ENCODE measurements at regions not wholly inside any gene's neighbourhood (a gene's known extent, or its start where the extent isn't known, plus 50 kb on each side); places are given as distances from the start of the nearest gene placed in this dataset.

- Mint-ChIP-seq H3K4me3 (no peak overlapping the region), H3K27me3 (peaks cover 13 to 15% of the 10 kb centered on the region in 2 donors), H3K27ac (no peak overlapping the region), H3K9me3 (no peaks in the 10 kb centered on the region), H3K36me3 (no peaks in the 10 kb centered on the region), H3K4me1 (ENCODE audit: low read depth in 2 of 2) (peaks cover 15 to 17% of the 10 kb centered on the region in 2 donors)
- DNase-seq (ENCODE audit: low spot score) = no peak
- no peak for ATAC-seq
Observed at GRCh38 chr6:43976706-43977403, 150.4 kb downstream of the MRPL14 start.

DNA sequence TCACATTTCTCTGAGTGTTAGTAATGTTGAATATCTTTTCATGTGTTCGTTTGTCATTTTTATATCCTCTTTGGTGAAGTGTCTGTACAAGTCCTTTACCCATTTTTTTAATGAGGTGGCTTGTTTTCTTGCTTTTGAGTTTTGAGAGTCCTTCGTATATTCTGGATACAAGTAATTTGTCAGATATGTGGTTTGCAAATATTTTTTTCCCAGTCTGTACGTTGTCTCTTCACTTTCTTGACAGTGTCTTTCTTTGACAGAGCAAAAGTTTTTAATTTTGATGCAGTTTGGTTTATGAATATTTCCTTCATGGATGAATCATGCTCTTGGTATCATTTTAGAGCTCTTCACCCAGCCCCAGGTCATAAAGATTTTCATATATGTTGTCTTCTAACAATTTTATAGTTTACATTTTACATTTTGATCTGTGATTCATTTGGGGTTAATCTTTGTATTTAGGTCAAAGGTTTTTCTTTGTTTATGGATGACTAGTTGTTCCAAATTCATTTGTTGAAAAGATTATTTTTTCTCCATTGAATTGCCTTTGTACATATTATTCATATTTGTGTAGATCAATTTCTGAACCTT is 152.5 kb downstream of the MRPL14 start:
- Mint-ChIP-seq H3K27me3 (peaks cover 13 to 17% of the 10 kb centered on the region in 2 donors), H3K36me3 (no peaks in the 10 kb centered on the region), H3K27ac (no peak overlapping the region), H3K4me1 (ENCODE audit: low read depth in 2 of 2) (peaks cover 15 to 17% of the 10 kb centered on the region in 2 donors), H3K4me3 (no peak overlapping the region), H3K9me3 (no peaks in the 10 kb centered on the region)
- ATAC-seq = no peak
- DNase-seq (ENCODE audit: low spot score) = no peak

DNA sequence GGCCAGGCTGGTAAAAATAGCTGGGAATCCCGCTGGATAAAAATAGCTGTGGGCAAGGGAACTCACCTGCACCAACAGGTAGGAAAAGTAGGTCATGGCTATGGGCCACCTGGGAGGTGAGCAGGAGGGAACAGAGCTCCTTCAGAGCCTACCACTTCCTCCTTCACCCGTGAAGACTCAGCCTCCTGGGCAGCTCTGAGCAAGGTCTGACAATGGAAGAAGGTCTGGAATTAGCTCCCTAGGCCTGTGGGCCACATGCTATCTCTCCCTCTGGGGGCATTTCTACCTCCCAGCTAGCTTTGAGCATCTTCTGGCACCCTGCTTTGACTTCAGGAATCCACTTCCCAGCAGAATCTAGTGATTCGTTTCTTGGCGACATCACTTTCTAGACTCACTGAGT is 153.9 kb downstream of the MRPL14 start:
- peak; percentile 8 for DNase-seq (ENCODE audit: low spot score)
- no peak for ATAC-seq
- peaks cover 13 to 15% of the 10 kb centered on the region in 2 donors for H3K4me1 Mint-ChIP-seq (ENCODE audit: low read depth in 2 of 2)
- peaks cover 13 to 15% of the 10 kb centered on the region in 2 donors for H3K27me3 Mint-ChIP-seq
- H3K36me3 Mint-ChIP-seq = no peaks in the 10 kb centered on the region
- no peak overlapping the region for H3K4me3 Mint-ChIP-seq
- no peaks in the 10 kb centered on the region for H3K9me3 Mint-ChIP-seq
- H3K27ac Mint-ChIP-seq = no peak overlapping the region

- no peak for ATAC-seq
- peak; percentile 0 for DNase-seq (ENCODE audit: low spot score)
- no peak overlapping the region for H3K27ac Mint-ChIP-seq
- no peak overlapping the region for H3K4me3 Mint-ChIP-seq
- H3K9me3 Mint-ChIP-seq = no peaks in the 10 kb centered on the region
- H3K36me3 Mint-ChIP-seq = no peaks in the 10 kb centered on the region
- H3K4me1 Mint-ChIP-seq (ENCODE audit: low read depth in 2 of 2) = peaks cover 9 to 12% of the 10 kb centered on the region in 2 donors
- H3K27me3 Mint-ChIP-seq = peaks cover 13% of the 10 kb centered on the region in 2 donors
Observed at GRCh38 chr6:43972913-43973300, 154.3 kb downstream of the MRPL14 start.

- H3K4me1 Mint-ChIP-seq (ENCODE audit: low read depth in 2 of 2) = peaks cover 4 to 7% of the 10 kb centered on the region in 2 donors
- peaks cover 13% of the 10 kb centered on the region in 2 donors for H3K27me3 Mint-ChIP-seq
Observed at GRCh38 chr6:43972179-43972912, 154.9 kb downstream of the MRPL14 start.

GRCh38 chr6:43971776-43972126 is 155.5 kb downstream of the MRPL14 start:
- ATAC-seq = no peak
- Mint-ChIP-seq H3K27ac (no peak overlapping the region), H3K36me3 (no peaks in the 10 kb centered on the region), H3K4me1 (ENCODE audit: low read depth in 2 of 2) (peaks cover 0 to 2% of the 10 kb centered on the region in 2 donors), H3K9me3 (no peaks in the 10 kb centered on the region), H3K27me3 (peaks cover 11 to 13% of the 10 kb centered on the region in 2 donors), H3K4me3 (no peak overlapping the region)
- no peak for DNase-seq (ENCODE audit: low spot score)

More at GRCh38 chr6:43972179-43972912, 154.9 kb downstream of the MRPL14 start:
- Mint-ChIP-seq H3K9me3 (no peaks in the 10 kb centered on the region), H3K36me3 (no peaks in the 10 kb centered on the region), H3K27ac (no peak overlapping the region), H3K4me3 (no peak overlapping the region)
- ATAC-seq = peak in 1 of 2 donors; percentile 8
- DNase-seq (ENCODE audit: low spot score) = peak; percentile 45

- Mint-ChIP-seq H3K4me1 (ENCODE audit: low read depth in 2 of 2) (no peaks in the 10 kb centered on the region), H3K27me3 (peaks cover 6 to 15% of the 10 kb centered on the region in 2 donors), H3K27ac (no peak overlapping the region), H3K9me3 (no peaks in the 10 kb centered on the region), H3K4me3 (no peak overlapping the region), H3K36me3 (no peaks in the 10 kb centered on the region)
- ATAC-seq (no peak), DNase-seq (ENCODE audit: low spot score) (no peak)
Observed at GRCh38 chr6:43970913-43971775, 156.1 kb downstream of the MRPL14 start.

DNA sequence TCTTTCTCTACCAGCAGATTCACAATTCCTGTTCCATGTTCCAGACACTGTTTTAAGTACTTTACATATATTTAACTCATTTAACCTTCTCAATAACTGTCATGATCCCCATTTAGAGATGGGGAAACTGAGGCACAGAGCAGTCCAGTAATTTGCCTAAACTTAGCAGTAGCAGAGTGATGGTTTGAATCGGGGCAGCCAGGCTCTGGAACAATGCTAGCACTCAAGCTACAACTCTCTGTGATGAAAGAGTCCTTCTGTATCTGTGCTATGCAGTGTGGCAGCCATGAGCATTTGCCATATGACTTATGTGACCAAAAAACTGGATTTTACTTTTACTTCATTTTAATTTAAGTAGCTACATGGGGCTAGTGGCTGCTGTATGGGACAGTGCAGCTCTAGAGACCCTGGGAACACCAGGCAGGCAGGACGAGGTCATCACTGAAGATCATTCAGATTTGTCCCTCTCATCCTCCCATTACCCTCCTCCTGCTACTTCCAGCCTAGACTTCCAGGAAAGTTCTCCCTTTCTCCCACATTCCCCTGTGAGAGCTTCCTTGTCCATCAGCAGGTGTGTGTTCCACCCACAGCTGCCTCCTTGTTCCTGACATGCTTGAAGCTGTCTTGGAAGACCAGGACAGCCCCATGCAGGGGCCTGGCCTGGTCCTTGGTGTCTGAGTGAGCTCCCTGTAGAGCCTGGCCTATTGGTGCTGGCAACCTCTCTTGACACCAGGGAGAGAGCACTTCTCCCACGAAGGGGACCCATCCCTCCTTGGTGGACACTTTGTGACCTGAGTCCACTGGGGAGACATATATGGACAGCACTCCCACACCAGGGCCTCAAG is 157.0 kb downstream of the MRPL14 start:
- DNase-seq (ENCODE audit: low spot score) = no peak
- Mint-ChIP-seq H3K4me1 (ENCODE audit: low read depth in 2 of 2) (no peaks in the 10 kb centered on the region), H3K36me3 (no peaks in the 10 kb centered on the region), H3K27me3 (peaks cover 0 to 10% of the 10 kb centered on the region in 2 donors), H3K27ac (no peak overlapping the region), H3K4me3 (no peak overlapping the region), H3K9me3 (no peaks in the 10 kb centered on the region)
- peak in 1 of 2 donors; percentile 34 for ATAC-seq

GRCh38 chr6:43969158-43969981 is 157.9 kb downstream of the MRPL14 start:
- Mint-ChIP-seq H3K4me3 (no peak overlapping the region), H3K27me3 (peaks cover 0 to 11% of the 10 kb centered on the region in 2 donors), H3K36me3 (no peaks in the 10 kb centered on the region), H3K27ac (no peak overlapping the region), H3K4me1 (ENCODE audit: low read depth in 2 of 2) (no peaks in the 10 kb centered on the region), H3K9me3 (no peaks in the 10 kb centered on the region)
- DNase-seq (ENCODE audit: low spot score) (no peak), ATAC-seq (no peak)

DNA sequence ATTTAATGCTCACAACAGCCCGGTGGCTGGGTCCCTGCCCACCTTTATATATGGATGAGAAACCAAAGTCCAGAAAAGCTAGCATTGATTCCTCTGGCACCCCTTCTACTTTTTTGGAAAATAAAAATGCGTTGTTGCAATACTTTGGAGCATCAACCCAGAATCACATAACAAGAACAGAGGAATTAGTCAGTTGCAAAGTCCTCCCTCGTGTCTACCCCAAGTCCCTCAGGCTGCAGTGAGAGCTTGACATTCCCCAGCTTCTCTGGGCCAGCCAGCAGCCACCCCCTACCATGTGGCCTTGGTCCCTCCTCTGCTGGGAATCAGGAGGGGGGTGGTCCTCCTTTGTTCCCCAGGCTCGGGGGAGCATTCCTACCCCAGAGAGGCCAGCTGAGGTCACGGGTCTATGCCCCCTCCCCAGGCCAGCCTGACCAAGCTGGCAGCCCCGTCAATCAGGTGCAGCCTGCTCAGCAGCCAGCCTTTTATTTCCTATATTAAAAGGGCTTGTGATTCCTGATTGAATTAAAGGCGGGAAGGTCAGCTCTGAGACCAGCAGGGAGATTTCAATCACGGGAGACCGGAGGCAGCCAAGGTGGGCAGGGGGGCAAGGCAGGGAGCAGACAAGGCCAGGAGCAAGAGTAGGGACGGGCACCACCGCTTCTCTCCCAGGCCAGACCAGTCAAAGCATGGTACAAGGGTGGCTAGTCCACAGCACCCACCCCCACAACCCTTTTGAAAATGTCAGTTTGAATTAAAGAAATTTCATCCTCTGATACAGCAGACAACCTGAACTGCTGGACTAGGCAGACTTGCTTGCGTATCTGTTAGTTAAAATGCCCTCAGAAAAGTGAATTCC is 158.9 kb downstream of the MRPL14 start:
- Mint-ChIP-seq H3K36me3 (no peaks in the 10 kb centered on the region), H3K4me1 (ENCODE audit: low read depth in 2 of 2) (no peaks in the 10 kb centered on the region), H3K27me3 (peaks cover 0 to 12% of the 10 kb centered on the region in 2 donors), H3K9me3 (no peaks in the 10 kb centered on the region), H3K27ac (no peak overlapping the region), H3K4me3 (no peak overlapping the region)
- no peak for ATAC-seq
- no peak for DNase-seq (ENCODE audit: low spot score)

DNA sequence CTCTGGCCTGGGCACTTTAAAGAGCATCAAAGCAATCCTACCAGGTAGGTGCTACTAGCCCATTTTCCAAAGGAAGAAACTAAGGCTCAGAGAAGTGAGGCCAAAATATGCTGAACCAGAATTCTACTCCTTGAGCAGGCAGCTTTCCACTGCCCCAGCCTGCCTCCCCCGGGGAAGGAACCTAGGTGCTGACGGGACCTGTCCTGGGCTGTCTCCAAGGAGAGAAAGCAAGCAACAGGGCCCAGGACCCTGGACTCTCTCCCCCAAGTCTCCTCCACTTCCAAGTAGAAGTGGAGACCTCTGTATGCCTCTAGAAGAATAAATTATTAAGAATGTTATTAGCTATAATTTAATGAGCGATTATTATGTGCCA is 159.5 kb downstream of the MRPL14 start:
- peaks cover 0 to 12% of the 10 kb centered on the region in 2 donors for H3K27me3 Mint-ChIP-seq
- no peaks in the 10 kb centered on the region for H3K9me3 Mint-ChIP-seq
- no peak overlapping the region for H3K4me3 Mint-ChIP-seq
- ATAC-seq (no peak), DNase-seq (ENCODE audit: low spot score) (no peak)
- no peaks in the 10 kb centered on the region for H3K36me3 Mint-ChIP-seq
- H3K27ac Mint-ChIP-seq = no peak overlapping the region
- H3K4me1 Mint-ChIP-seq (ENCODE audit: low read depth in 2 of 2) = no peaks in the 10 kb centered on the region
